NCI-H345 treated with DMSO at 0.1 percent for 48 hours (cell line): ENCODE measurements at regions not wholly inside any gene's neighbourhood (a gene's known extent, or its start where the extent isn't known, plus 50 kb on each side); places are given as distances from the start of the nearest gene placed in this dataset.
"Not testable (repeated sequence)": the region's sequence is repeated elsewhere in the genome, so short reads cannot be mapped to it uniquely, and the experiment has no call there.

Experiments used
- DNase-seq: peaks from one replicate; lab custom pipeline; 2025; ENCODE audit not compliant: unreplicated experiment; lab: John Stamatoyannopoulos, UW

DNA sequence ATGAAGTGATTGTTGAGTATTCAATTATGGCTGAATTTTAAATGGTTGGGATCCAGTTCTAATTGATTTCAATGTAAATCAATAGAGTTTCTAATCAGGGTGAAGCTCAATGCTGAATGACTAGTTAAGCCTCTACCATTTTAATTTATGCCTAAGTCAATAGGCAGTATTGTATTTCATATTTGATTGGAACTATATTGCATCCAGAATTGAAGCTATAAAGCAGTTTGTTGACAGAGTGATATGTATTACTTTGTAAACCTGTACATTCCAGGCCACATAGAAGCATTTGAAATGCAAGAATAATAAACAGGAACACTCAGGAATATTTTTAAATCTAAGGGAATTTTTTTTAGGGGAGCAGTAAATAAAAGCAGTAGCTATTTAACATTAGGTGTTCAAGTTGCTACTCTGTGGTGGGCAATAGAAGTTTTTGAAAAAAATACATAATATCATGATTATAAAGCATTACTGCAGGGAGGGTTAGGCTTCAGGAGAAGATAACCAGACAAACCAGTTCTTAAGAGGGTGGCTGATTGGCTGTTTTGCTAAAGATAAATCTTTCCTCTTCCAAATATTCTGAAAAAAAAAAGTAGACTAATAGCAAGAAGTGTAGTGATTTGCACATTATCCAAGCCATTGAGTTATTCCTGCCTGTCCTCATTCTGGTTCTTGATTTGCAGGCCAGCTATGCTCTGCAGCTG, 492.0 kb upstream of the MEF2C start:
- DNase-seq: peak; percentile 63

DNA sequence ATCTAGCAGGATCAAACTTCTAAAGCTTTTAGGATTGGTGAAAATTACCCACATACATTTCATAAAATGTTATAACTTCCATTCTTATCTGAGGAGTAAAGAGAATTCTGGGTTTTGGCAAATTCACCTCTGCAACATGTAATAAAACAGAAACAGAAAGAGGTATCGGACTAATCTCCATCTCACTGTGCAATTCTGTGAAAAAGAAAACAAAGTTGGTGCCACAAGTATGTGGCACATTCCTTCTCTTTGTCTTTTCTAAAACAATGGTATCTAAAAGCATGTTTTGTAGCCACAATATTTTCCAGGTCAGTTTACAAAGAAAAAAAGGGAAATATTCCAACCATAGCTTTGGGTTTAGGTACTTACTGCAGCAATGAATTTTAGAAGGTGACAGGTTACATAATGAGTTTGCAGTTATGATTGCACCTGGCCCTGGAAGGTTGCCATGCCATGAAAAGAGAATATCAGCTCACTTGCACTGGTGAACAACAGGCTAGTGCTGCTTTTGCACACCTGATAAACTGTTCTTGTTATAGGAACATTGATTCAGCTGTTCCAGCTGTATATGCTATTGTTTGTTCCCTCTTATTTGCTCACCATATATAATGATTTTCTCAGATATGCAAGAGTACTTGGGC, 491.3 kb upstream of the MEF2C start:
- DNase-seq: peak; percentile 92

GRCh38 chr5:89372176-89372575, 489.2 kb upstream of the MEF2C start:
- no peak for DNase-seq

- DNase-seq: no peak
Measured at GRCh38 chr5:89371646-89372045, 488.7 kb upstream of the MEF2C start.

DNA sequence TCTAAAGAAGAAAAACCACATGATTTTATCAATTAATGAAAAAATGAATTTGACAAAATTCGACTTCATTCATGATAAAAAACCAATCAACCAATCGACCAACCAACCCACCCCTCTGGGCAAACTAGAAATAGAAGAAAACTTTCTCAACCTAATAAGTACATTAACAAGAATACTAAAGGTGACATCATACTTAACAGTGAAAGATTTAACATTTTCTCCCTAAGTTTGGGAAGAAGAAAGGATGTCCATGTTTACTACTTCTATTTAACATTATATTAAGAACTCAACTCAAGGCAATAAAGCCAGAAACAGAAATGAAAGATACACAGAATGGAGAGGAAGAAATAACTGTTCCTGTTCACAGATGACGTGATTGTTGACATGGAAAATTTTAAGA, 476.1 kb upstream of the MEF2C start:
- DNase-seq: no peak

DNA sequence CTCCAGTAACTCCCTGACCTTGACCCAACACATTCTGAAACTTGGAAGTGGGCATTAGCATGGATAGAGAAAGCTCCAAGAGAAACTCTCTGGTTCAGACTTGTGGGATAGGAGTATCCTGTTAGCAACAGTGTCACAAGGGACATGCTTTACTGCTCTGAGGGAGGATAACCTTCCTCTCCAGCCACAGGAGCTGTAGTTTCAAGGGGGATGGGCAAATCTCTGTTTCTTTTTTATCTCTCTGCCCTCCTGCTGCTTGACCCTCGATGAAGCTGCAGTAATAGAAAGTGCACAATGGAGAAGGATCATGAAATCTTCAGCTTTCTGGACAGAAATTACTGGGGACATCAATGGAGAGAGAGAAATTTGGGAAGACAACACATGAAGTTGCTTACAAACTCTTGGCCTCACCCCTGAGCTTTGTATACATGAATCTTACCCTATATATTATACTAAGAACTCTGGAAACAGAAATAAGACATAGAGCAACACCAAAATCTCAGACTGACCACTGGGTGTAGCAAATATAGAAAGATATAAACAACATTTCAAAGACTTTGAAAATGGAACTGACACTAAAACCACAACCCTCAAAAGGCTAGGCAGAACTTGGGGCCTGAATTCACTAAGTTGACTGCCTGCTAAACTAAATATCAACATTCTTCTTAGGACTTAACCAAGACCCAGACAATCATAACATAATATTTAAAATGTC, 471.0 kb upstream of the MEF2C start:
- DNase-seq: no peak

DNA sequence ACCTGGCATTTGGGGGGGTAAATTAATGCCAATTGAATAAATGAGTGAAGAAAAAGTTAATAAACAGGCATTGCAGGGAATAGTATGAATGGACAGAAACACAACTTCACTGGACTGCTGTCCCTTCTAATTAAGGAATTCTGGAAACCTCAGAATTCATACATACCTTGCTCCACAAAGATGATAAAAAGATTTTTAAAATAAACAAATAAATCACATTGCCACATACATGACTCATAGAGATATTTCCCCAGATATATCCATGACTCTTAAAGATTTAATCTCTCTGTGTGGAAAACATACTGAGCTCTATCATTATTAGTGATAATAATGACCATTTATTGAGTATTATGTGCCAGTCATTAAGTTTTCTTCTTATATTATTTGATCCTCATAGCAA, 469.0 kb upstream of the MEF2C start:
- DNase-seq: no peak

GRCh38 chr5:89351222-89351621, 468.2 kb upstream of the MEF2C start:
- DNase-seq: no peak

DNA sequence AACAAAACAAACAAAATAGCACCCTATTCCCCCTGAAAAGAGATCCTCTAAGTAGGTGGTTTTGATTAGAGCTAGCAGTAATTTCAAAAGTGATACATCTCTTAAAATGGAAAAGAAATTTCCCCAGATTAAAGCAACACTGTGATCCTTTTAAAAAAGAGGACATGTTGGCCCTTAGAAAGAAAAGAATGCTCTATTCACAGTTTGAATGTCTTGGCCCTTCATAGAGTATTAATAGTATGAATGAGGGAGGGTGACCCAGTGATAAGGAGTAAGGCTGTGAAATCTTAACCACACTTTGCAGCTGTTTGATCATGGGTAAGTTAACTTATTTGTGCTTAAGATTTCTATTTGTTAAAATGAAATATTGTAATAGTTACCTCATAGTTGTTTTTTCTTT, 467.7 kb upstream of the MEF2C start:
- DNase-seq: no peak

DNA sequence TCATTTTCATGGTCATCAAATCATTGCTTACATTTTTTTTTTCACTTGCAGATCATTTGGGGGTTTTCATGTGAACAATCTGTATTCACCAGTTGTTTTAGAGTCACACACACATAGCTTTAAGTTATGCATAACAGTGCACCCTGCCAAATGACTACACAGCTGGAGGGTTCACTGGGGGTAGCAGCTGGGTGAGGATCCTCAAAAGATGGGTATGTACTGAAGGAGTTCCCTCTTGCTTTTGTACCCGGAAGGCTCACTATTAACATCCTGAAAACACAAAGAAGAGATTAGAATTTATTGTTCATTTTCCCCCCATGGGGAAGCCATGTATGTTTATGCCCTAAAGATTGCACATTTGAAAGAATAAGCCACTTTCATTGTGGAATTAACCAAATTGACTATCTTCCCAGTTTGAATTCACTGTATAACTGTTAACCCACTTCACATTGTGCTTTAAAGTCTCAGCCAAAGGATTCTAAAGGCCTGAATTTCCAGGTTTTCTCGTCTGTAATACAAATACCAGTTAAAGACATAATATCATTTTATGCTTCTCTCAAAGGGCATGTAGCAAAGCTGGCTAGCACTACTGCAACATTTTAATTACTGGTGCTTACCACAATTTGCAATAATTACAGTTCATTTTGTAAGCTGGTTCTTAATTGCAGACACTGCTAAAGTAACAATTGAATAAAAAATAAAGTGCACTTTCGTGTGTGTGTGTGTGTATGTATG, 466.4 kb upstream of the MEF2C start:
- DNase-seq: no peak

DNA sequence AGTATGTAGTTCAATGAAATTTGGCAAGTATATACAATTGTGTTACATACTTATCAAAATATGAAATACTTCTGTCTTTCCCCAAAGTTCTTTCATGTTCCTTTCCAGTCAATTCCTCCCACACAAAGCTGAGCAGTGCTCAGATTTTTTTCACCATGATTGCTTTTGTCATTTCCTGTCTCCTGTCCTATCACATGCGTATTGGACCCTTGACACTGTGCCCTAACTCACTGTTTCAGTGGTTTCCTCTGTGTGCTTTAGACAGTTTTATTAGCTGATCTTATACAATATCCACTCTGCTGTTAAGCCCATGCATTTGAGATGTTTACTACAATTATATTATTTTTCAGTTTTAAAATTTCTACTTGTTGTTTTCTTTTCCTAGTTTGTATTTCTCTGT, 463.6 kb upstream of the MEF2C start:
- DNase-seq: no peak

- DNase-seq: peak; percentile 27
Measured at GRCh38 chr5:89343666-89344065, 460.7 kb upstream of the MEF2C start.

DNA sequence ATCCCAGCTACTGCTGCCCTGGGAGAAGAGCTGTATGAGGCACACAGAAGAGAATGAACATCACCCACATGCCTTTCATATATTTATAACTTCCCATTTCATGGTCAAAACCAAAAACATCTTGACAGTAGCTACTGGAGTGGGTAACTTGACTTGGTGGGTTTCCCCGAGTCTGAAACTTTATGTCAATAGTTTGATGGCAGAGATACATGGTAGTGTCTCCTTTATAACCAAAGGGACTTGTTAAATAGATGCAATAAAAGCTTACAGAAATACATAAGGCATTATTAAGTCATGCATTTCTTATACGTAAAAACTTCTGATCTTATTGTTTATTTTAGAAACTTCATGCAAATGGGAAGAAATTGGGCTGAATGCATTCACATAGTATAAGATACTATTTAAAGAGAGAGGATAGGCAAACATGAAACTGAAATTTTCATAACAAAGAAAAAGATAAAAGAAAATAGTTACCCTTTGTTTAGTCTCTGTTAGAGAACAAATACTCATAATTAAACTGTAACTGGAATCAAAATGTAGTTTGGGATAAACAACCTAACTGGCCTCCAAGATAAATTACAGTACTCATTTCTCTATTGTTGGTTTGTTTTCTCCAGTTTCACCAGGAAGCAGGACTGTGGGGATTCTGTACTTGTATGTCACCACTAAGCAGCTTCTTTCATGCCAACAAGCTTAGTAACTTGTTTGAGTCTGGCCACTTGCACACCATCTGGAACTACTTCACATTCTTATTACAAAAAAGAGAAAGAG, 459.3 kb upstream of the MEF2C start:
- peak; percentile 24 for DNase-seq

- no peak for DNase-seq
Measured at GRCh38 chr5:89338935-89339334, 456.0 kb upstream of the MEF2C start.

GRCh38 chr5:89336111-89336510, 453.1 kb upstream of the MEF2C start:
- no peak for DNase-seq

- DNase-seq: no peak
Measured at GRCh38 chr5:89330140-89330539, 447.2 kb upstream of the MEF2C start.

DNA sequence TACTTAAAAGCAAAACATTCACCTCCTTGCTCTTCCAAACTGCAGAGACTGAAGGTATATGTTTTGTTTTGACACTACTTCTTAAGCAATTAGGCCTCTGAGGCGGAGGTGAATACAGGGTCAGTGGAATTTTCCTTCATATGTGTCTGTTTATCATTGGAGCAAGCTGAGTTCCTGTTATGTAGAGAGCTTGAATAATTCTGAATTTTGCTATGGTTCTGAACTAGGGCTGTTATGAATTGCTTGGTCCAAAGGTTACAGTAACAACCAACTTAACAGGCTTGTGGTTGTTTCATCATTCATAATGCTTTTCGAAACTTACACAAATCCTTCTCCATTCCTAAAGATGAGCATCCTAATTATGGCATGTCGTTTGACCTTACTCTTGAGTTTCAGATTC, 444.6 kb upstream of the MEF2C start:
- no peak for DNase-seq

DNA sequence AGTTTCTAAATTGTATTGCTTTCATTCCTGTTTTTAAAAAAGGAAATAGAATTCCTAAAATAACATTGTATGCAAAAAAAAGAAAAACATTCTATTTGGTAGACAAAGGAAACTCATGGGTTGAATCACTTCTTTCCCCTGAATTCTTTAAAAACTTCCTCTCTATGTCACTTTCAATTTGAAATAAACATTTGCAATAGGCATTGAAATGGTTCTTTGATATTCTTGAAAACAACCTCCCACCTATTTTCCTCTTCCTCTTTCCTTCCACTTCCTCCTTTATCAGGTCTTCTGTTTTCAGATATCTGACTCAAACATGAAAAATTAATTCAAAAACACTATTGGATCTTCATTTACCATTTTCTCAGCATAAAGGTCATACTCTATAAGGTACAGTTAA, 442.0 kb upstream of the MEF2C start:
- DNase-seq: no peak

- no peak for DNase-seq
Measured at GRCh38 chr5:89320421-89321277, 437.7 kb upstream of the MEF2C start.

- not testable (repeated sequence) for DNase-seq
Measured at GRCh38 chr5:89317838-89318237, 434.9 kb upstream of the MEF2C start.
